GM18861 (cell line): ENCODE measurements at regions not wholly inside any gene's neighbourhood (a gene's known extent, or its start where the extent isn't known, plus 50 kb on each side); places are given as distances from the start of the nearest gene placed in this dataset.

Experiments used
- ATAC-seq: cut with Tn5 transposase; IDR thresholded peaks from one replicate; pipeline ENCODE4 v1.9.1; 2021; ENCODE audit not compliant: unreplicated experiment

DNA sequence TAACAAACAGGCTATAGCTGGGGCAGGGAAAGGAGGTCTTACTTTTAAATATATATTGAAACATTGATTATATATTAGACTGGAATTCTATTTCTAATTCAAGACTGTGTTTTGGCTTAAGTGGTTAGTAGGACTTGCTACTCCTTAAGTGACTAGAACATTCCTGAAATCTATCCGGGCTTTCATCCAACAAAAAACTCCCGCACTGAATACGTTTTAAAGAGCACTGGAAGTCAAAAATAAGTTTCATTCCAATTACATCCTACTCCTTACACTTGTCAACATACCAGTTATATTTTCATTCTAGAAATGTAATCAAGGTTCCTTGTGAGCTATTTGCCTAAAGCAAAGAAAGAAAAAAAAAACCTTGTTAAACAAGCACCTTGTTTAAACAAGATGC lies 204.6 kb downstream of the SP3 start:
- ATAC-seq = no peak

- no peak for ATAC-seq
Measured at GRCh38 chr2:173761603-173762119, 203.5 kb downstream of the SP3 start.

DNA sequence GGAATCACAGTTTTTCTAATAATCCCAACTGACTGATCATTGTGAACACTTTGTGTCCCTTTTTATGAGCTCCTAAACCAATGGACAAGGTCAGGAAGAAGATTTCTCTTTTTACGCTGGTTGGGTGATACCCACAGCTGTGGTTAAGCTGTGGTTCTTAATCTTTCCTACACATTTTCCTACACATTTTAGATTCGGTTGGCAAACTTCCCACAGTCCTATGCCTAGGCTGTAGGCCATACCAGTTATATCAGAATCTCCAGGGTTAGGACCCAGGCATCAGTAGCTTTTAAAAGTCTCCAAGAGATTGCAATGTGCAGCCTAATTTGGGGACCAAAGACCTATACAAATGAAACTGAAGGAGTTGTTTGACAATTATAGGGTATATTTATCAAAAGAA lies 203.0 kb downstream of the SP3 start:
- no peak for ATAC-seq

DNA sequence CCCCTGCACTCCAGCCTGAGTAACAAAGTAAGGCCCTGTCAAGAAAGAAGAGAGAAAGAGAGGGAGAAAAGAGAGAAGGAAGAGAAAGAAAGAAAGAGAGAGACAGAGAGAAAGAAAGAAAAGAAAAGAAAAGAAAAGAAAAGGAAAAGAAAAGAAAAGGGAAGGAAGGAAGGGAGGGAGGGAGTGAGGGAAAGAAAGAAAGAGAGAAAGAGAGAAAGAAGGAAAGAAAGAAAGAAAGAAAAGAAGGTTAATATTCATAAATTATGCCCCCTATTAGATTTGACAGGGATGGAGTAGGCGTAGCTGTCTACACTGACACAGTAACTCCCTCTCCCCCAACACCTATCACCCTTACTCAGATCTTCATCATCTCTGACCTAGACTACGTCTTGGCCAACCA lies 202.3 kb downstream of the SP3 start:
- ATAC-seq = no peak

- ATAC-seq = no peak
Measured at GRCh38 chr2:173763641-173764040, 201.5 kb downstream of the SP3 start.

DNA sequence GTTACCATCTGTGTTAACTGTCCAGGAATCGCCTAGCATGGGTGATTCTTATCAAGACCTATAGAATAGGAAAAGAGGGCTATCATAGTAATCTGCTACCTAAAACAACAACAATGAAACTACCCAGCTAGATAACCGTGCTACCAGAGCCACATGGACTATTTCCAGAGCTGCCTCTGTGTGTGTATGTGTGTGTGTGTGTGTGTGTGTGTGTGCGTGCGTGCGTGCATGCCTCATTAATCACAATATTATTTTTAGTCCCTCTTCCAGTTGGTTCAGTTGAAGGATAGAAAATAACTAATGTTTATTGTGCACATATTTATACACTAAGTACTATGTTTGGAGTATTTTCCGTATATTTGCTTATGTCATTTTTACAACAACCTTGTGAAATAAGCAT lies 201.1 kb downstream of the SP3 start:
- ATAC-seq = no peak

DNA sequence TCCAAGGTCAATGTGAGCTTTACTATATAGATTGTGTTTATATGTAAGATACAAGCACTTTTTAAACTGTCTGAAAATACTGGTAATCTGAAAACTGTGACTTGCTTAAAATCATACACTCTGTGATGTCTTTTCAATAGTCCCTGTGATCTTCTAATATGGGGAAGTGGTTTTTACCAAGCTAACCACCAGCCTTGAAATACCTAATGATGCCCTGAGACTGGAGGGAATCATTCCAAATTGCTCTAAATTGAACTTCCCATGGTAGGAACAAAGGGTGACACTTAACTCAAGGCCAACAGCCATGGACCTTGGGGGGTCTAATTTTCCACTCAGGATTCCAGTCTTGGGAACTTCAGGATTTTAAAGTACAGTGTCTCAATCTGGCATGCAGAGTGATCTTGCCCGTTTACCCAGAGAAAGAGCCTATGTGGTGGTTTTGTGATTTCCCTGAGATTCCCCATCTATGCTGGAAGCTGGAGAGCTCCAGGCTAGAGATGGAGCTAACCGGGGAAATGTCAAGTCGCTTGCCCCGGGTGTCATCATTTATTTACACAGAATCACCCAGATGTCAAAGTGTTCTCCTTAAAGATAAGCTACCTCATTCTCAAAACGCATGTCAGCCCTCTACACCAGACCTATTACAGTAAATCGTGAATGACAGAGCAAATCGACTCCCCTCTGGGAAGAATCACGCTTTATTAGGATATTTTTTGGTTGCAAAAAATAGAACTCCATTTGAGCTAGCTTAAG lies 198.5 kb downstream of the SP3 start:
- ATAC-seq = no peak

DNA sequence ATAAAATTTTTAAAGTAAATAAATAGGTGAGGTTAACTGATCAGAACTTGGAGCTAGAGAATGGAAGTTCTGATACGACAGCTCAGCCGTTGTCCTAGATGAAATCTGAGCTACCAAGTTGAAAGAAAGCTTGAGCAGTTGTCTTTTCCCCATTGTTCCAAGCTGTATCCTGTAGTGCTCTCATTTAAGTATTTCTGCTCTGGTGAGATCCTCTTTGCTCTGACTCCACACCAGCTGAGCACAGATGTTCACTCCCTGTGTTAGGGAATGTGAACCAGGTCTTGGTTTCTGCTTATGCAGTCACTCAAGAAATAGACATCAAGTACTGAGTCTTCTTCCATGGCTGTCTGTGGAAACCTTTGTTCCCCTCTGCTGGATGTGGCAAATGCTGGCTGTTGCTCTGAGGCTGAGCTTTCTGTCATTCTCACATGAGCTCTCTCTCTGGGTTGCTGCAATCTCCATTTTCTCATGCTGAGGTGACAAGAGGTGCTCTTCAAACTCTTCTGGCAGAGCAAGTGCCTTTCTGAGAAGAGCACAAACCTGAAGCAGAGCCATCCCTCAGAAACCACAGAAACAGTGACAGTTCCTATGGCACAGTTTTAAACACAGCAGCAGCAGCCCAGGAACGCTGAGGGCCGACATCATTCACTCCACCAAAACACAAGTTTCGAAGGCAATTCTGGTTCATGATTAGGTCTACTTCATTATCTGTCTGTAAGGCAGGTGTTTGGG lies 194.1 kb downstream of the SP3 start:
- no peak for ATAC-seq

GRCh38 chr2:173772205-173772604 lies 193.0 kb downstream of the SP3 start:
- ATAC-seq = no peak

DNA sequence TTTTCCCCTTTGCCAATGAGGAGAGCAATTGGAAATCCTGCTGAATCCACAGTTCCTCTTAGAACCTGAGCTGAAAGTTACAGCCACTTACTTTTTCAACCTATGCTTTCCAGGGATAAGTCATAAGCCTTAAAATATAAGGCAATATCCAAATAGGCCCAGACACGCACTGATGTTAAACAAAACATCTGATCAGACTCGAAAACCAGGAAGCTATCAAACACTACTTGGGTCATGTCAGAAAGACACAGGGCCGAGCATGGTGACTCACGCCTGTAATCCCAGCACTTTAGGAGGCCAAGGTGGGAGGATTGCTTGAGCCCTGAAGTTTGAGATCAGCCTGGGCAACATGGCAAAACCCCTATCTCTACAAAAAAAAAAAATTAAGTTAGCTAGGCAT lies 192.1 kb downstream of the SP3 start:
- ATAC-seq = no peak

GRCh38 chr2:173775440-173775839 lies 189.7 kb downstream of the SP3 start:
- no peak for ATAC-seq

- no peak for ATAC-seq
Measured at GRCh38 chr2:173782681-173783080, 182.5 kb downstream of the SP3 start.

DNA sequence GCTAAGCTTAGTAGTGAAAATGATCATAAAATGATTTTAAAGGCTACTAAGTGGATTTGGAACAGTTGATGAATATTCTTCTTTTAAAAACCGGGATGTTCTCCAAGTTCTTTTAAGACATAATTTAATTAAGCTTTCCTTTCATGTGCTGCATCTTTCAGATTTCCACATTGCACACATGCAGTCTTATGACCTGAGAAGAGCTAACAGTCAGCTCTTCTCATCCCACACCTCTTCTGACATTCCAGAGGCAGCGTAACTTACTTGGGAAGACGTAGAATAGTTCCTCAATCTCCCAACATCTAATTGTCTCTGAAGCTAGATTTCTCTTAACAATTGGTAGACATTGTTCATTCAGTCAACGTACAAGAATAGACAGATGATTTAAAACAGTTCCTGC lies 181.8 kb downstream of the SP3 start:
- ATAC-seq = no peak

GRCh38 chr2:173785813-173786212 lies 179.4 kb downstream of the SP3 start:
- ATAC-seq = no peak

DNA sequence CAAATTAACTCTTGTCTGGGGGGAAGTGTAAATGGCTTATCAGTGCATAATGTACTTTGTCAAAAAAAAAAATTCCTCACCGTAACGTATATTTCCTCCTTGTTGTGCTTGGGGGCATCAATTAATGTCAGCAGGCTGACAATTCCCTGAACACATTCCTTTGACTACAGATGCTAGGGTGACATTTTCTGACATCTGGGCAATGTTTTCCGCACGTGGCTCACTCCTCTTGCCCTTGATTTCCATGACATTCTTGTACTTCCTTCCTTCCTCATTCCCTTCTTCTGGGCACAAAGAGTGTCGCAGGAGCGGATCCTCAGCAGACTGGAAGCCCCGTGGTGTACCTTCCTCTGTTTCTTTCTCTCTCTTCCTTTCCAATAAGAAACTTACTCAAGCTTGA lies 173.7 kb downstream of the SP3 start:
- no peak for ATAC-seq

DNA sequence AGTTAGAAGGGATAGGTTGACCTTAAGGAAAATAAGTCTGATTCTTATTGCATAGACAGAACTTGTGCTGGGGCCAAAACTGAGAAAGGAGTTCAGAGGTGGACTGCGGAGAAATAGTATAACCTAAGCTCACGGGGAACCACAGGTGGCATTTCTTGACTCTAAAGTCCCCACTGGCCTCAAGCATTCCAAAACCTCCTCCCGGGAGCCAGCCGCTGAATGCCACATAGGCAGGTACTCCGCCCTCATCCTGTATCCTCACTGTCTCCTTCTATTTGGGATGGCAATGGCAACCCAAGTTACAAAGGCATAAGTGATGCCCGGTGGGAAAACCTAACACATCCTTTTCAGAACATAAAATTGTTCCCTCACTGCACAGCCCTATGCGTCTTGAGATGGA lies 173.0 kb downstream of the SP3 start:
- no peak for ATAC-seq

DNA sequence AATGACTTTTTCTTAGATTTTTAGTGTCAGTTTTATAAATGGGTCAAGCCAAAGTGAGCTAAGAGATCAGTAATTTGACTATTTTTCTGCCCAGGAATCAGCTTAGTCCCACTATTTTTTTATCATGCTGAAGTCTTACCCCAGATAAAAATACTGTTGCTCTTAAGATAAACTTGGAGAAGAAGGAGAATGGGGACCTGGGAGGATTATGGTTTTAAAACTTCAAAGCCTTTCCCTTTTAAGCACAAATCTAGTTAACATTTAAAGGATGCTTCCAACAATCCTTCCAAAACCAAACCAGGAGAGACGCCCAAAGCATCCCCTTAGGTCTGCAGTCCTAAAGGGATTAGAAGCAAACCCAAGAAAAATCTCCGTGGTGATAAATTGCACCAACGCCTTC lies 172.4 kb downstream of the SP3 start:
- no peak for ATAC-seq

DNA sequence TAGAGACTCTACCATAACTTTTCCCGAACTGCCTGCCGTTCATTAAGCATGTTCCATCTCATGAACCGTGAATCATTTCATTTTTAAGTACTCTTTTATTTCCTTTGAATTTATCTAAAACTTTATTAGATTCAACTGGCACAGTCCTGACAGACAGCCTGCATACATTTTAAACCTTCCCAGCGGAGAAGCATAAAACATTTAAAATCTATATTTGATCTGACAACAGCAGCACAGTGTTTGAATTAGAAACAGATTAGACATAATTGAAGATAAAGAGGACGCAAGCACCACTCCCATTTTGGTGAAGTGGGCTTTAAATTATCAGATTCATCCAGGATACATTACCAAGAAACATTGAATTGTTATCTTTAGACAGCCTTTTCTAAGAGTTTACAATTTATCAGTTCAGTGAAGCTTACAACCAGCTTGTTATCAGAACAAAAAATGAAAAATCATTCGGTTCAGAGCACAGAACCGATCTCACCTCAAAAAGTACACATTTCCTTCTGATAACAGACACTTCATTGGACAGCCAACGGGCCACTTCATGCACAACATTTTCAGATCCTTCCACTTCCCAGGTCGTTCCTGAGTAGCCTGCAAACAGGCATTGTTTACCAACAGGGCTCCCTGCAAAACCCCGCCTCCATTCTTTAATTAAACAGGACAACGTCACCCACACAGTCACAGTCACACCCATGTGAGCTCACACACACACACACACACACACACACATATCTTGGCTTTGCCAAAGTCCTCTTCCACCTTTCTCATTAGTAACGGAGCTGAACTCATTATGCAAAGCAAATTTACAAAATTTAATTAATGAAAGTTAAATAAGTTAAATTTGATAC lies 171.2 kb downstream of the SP3 start:
- ATAC-seq = no peak

- no peak for ATAC-seq
Measured at GRCh38 chr2:173797586-173798263, 167.4 kb downstream of the SP3 start.

DNA sequence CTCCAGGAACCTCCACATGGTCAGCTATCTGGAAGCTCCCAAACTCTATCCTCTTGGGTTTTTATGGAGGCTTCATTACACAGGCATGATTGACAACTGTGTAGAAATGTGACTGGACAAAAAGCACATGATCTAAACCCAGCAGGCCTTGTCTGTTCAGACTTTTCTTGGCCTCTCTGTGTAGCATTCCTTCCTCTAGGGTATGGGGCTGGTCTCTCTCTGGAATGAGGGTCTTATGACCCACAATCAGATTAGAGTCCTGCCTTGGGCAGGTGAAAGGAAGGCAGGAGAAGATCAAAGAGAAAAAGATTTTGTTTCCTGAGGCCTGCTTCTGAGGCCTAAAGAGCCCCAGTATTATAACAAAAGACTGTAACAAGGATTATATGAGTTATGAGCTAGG lies 162.7 kb downstream of the SP3 start:
- no peak for ATAC-seq

- no peak for ATAC-seq
Measured at GRCh38 chr2:173803449-173803848, 161.7 kb downstream of the SP3 start.
